ENCODE measurements at regions not wholly inside any gene's neighbourhood (a gene's known extent, or its start where the extent isn't known, plus 50 kb on each side); places are given as distances from the start of the nearest gene placed in this dataset.

GRCh38 chr2:71898375-71898774 lies 249.3 kb downstream of the CYP26B1 start:
- no peaks in the 10 kb centered on the region for H3K4me1 ChIP-seq (ENCODE audit: control insufficient read depth, insufficient read depth, low read length)
- no peaks in the 10 kb centered on the region for H3K36me3 ChIP-seq (ENCODE audit: control insufficient read depth, insufficient read depth, low read length)
- H3K4me3 ChIP-seq (ENCODE audit: low read length), result no peak overlapping the region
- DNase-seq (ENCODE audit: low read depth, low spot score), result no peak
- H3K27me3 ChIP-seq (ENCODE audit: control insufficient read depth, insufficient read depth, low read length), result no peaks in the 10 kb centered on the region
- no peak overlapping the region for H3K27ac ChIP-seq (ENCODE audit: low read length)
- WGBS (ENCODE audit: insufficient coverage, insufficient read length), result no CpG with 5 or more reads among the region's 9 CpGs
- H3K9me3 ChIP-seq (ENCODE audit: control insufficient read depth, insufficient read depth, low read length), result no peaks in the 10 kb centered on the region

GRCh38 chr2:71897836-71898235 lies 249.8 kb downstream of the CYP26B1 start:
- WGBS (ENCODE audit: insufficient coverage, insufficient read length), result no CpG with 5 or more reads among the region's 7 CpGs
- DNase-seq (ENCODE audit: low read depth, low spot score), result no peak

GRCh38 chr2:71897137-71897480 lies 250.6 kb downstream of the CYP26B1 start:
- no peaks in the 10 kb centered on the region for H3K9me3 ChIP-seq (ENCODE audit: control insufficient read depth, insufficient read depth, low read length)
- WGBS (ENCODE audit: insufficient coverage, insufficient read length), result no CpG with 5 or more reads among the region's 6 CpGs
- H3K4me1 ChIP-seq (ENCODE audit: control insufficient read depth, insufficient read depth, low read length), result no peaks in the 10 kb centered on the region
- no peak overlapping the region for H3K4me3 ChIP-seq (ENCODE audit: low read length)
- no peak overlapping the region for H3K27ac ChIP-seq (ENCODE audit: low read length)
- H3K36me3 ChIP-seq (ENCODE audit: control insufficient read depth, insufficient read depth, low read length), result no peaks in the 10 kb centered on the region
- no peak for DNase-seq (ENCODE audit: low read depth, low spot score)
- H3K27me3 ChIP-seq (ENCODE audit: control insufficient read depth, insufficient read depth, low read length), result no peaks in the 10 kb centered on the region

More at GRCh38 chr2:71897836-71898235, 249.8 kb downstream of the CYP26B1 start:
- no peaks in the 10 kb centered on the region for H3K36me3 ChIP-seq (ENCODE audit: control insufficient read depth, insufficient read depth, low read length)
- H3K4me3 ChIP-seq (ENCODE audit: low read length), result no peak overlapping the region
- H3K27me3 ChIP-seq (ENCODE audit: control insufficient read depth, insufficient read depth, low read length), result no peaks in the 10 kb centered on the region
- H3K9me3 ChIP-seq (ENCODE audit: control insufficient read depth, insufficient read depth, low read length), result no peaks in the 10 kb centered on the region
- no peaks in the 10 kb centered on the region for H3K4me1 ChIP-seq (ENCODE audit: control insufficient read depth, insufficient read depth, low read length)
- no peak overlapping the region for H3K27ac ChIP-seq (ENCODE audit: low read length)

- DNase-seq (ENCODE audit: low read depth, low spot score), result no peak
- no peak overlapping the region for H3K27ac ChIP-seq (ENCODE audit: low read length)
- no peak overlapping the region for H3K4me3 ChIP-seq (ENCODE audit: low read length)
- H3K4me1 ChIP-seq (ENCODE audit: control insufficient read depth, insufficient read depth, low read length), result no peaks in the 10 kb centered on the region
- H3K9me3 ChIP-seq (ENCODE audit: control insufficient read depth, insufficient read depth, low read length), result no peaks in the 10 kb centered on the region
- no CpG with 5 or more reads among the region's 9 CpGs for whole genome bisulfite sequencing (ENCODE audit: insufficient coverage, insufficient read length)
- H3K36me3 ChIP-seq (ENCODE audit: control insufficient read depth, insufficient read depth, low read length), result no peaks in the 10 kb centered on the region
- H3K27me3 ChIP-seq (ENCODE audit: control insufficient read depth, insufficient read depth, low read length), result no peaks in the 10 kb centered on the region
Measured at GRCh38 chr2:71896385-71897136, 251.1 kb downstream of the CYP26B1 start.

GRCh38 chr2:71895320-71896161 lies 252.1 kb downstream of the CYP26B1 start:
- Histone ChIP-seq H3K9me3 (ENCODE audit: control insufficient read depth, insufficient read depth, low read length) (no peaks in the 10 kb centered on the region), H3K36me3 (ENCODE audit: control insufficient read depth, insufficient read depth, low read length) (no peaks in the 10 kb centered on the region), H3K27me3 (ENCODE audit: control insufficient read depth, insufficient read depth, low read length) (no peaks in the 10 kb centered on the region), H3K4me1 (ENCODE audit: control insufficient read depth, insufficient read depth, low read length) (no peaks in the 10 kb centered on the region), H3K4me3 (ENCODE audit: low read length) (no peak overlapping the region), H3K27ac (ENCODE audit: low read length) (no peak overlapping the region)
- no CpG with 5 or more reads among the region's 10 CpGs for WGBS (ENCODE audit: insufficient coverage, insufficient read length)
- no peak for DNase-seq (ENCODE audit: low read depth, low spot score)

- no CpG with 5 or more reads among the region's 8 CpGs for WGBS (ENCODE audit: insufficient coverage, insufficient read length)
- DNase-seq (ENCODE audit: low read depth, low spot score), result no peak
Measured at GRCh38 chr2:71894261-71894660, 253.4 kb downstream of the CYP26B1 start.

GRCh38 chr2:71893646-71894045 lies 254.0 kb downstream of the CYP26B1 start:
- no peaks in the 10 kb centered on the region for H3K36me3 ChIP-seq (ENCODE audit: control insufficient read depth, insufficient read depth, low read length)
- no peak overlapping the region for H3K27ac ChIP-seq (ENCODE audit: low read length)
- H3K4me1 ChIP-seq (ENCODE audit: control insufficient read depth, insufficient read depth, low read length), result no peaks in the 10 kb centered on the region
- DNase-seq (ENCODE audit: low read depth, low spot score), result no peak
- H3K27me3 ChIP-seq (ENCODE audit: control insufficient read depth, insufficient read depth, low read length), result no peaks in the 10 kb centered on the region
- no peak overlapping the region for H3K4me3 ChIP-seq (ENCODE audit: low read length)
- no peaks in the 10 kb centered on the region for H3K9me3 ChIP-seq (ENCODE audit: control insufficient read depth, insufficient read depth, low read length)
- no CpG with 5 or more reads among the region's 13 CpGs for WGBS (ENCODE audit: insufficient coverage, insufficient read length)

More at GRCh38 chr2:71894261-71894660, 253.4 kb downstream of the CYP26B1 start:
- Histone ChIP-seq H3K27me3 (ENCODE audit: control insufficient read depth, insufficient read depth, low read length) (no peaks in the 10 kb centered on the region), H3K4me1 (ENCODE audit: control insufficient read depth, insufficient read depth, low read length) (no peaks in the 10 kb centered on the region), H3K36me3 (ENCODE audit: control insufficient read depth, insufficient read depth, low read length) (no peaks in the 10 kb centered on the region), H3K9me3 (ENCODE audit: control insufficient read depth, insufficient read depth, low read length) (no peaks in the 10 kb centered on the region), H3K4me3 (ENCODE audit: low read length) (no peak overlapping the region), H3K27ac (ENCODE audit: low read length) (no peak overlapping the region)

- no peaks in the 10 kb centered on the region for H3K9me3 ChIP-seq (ENCODE audit: control insufficient read depth, insufficient read depth, low read length)
- no peaks in the 10 kb centered on the region for H3K27me3 ChIP-seq (ENCODE audit: control insufficient read depth, insufficient read depth, low read length)
- H3K4me1 ChIP-seq (ENCODE audit: control insufficient read depth, insufficient read depth, low read length), result no peaks in the 10 kb centered on the region
- no peaks in the 10 kb centered on the region for H3K36me3 ChIP-seq (ENCODE audit: control insufficient read depth, insufficient read depth, low read length)
- no peak overlapping the region for H3K4me3 ChIP-seq (ENCODE audit: low read length)
- H3K27ac ChIP-seq (ENCODE audit: low read length), result no peak overlapping the region
- no CpG with 5 or more reads among the region's 6 CpGs for WGBS (ENCODE audit: insufficient coverage, insufficient read length)
- DNase-seq (ENCODE audit: low read depth, low spot score), result no peak
Measured at GRCh38 chr2:71892896-71893295, 254.8 kb downstream of the CYP26B1 start.

- Histone ChIP-seq H3K9me3 (ENCODE audit: control insufficient read depth, insufficient read depth, low read length) (no peaks in the 10 kb centered on the region), H3K4me1 (ENCODE audit: control insufficient read depth, insufficient read depth, low read length) (no peaks in the 10 kb centered on the region), H3K36me3 (ENCODE audit: control insufficient read depth, insufficient read depth, low read length) (no peaks in the 10 kb centered on the region), H3K27ac (ENCODE audit: low read length) (no peak overlapping the region), H3K4me3 (ENCODE audit: low read length) (no peak overlapping the region), H3K27me3 (ENCODE audit: control insufficient read depth, insufficient read depth, low read length) (no peaks in the 10 kb centered on the region)
- DNase-seq (ENCODE audit: low read depth, low spot score), result no peak
- WGBS (ENCODE audit: insufficient coverage, insufficient read length), result no CpG with 5 or more reads among the region's 2 CpGs
Measured at GRCh38 chr2:71892423-71892730, 255.3 kb downstream of the CYP26B1 start.

GRCh38 chr2:71891719-71892422 lies 255.8 kb downstream of the CYP26B1 start:
- Histone ChIP-seq H3K36me3 (ENCODE audit: control insufficient read depth, insufficient read depth, low read length) (no peaks in the 10 kb centered on the region), H3K27me3 (ENCODE audit: control insufficient read depth, insufficient read depth, low read length) (no peaks in the 10 kb centered on the region), H3K4me1 (ENCODE audit: control insufficient read depth, insufficient read depth, low read length) (no peaks in the 10 kb centered on the region), H3K4me3 (ENCODE audit: low read length) (no peak overlapping the region), H3K27ac (ENCODE audit: low read length) (no peak overlapping the region), H3K9me3 (ENCODE audit: control insufficient read depth, insufficient read depth, low read length) (no peaks in the 10 kb centered on the region)
- DNase-seq (ENCODE audit: low read depth, low spot score), result no peak
- WGBS (ENCODE audit: insufficient coverage, insufficient read length), result no CpG with 5 or more reads among the region's 6 CpGs

Data from iPS DF 6.9 (cell line).